ENCODE measurements at regions not wholly inside any gene's neighbourhood (a gene's known extent, or its start where the extent isn't known, plus 50 kb on each side); places are given as distances from the start of the nearest gene placed in this dataset.

- TF ChIP-seq, protein P1, sequence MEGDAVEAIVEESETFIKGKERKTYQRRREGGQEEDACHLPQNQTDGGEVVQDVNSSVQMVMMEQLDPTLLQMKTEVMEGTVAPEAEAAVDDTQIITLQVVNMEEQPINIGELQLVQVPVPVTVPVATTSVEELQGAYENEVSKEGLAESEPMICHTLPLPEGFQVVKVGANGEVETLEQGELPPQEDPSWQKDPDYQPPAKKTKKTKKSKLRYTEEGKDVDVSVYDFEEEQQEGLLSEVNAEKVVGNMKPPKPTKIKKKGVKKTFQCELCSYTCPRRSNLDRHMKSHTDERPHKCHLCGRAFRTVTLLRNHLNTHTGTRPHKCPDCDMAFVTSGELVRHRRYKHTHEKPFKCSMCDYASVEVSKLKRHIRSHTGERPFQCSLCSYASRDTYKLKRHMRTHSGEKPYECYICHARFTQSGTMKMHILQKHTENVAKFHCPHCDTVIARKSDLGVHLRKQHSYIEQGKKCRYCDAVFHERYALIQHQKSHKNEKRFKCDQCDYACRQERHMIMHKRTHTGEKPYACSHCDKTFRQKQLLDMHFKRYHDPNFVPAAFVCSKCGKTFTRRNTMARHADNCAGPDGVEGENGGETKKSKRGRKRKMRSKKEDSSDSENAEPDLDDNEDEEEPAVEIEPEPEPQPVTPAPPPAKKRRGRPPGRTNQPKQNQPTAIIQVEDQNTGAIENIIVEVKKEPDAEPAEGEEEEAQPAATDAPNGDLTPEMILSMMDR (IDR thresholded peaks at IDR 0.05): no peak
- TF ChIP-seq POLR2A (IDR thresholded peaks at IDR 0.05): no peak
These were observed 559.2 kb downstream of the PSAT1 start for GRCh38 chr9:78856144-78856543.

Measured in testis (tissue), 2 donors.